HUES6 (cell line): ENCODE measurements at regions not wholly inside any gene's neighbourhood (a gene's known extent, or its start where the extent isn't known, plus 50 kb on each side); places are given as distances from the start of the nearest gene placed in this dataset.
"Not testable (repeated sequence)": the region's sequence is repeated elsewhere in the genome, so short reads cannot be mapped to it uniquely, and the experiment has no call there.

Experiments
- H3K27ac ChIP-seq: 2 replicates; pipeline ENCODE4 v1.7.0; 2013; ENCODE audit warnings: low read depth, mild to moderate bottlenecking, low read length, inconsistent platforms
- H3K27me3 ChIP-seq: 2 replicates; pipeline ENCODE4 v1.6.1; 2013; ENCODE audit warnings: low read length; ENCODE audit not compliant: control insufficient read depth, insufficient read depth
- H3K36me3 ChIP-seq: 2 replicates; pipeline ENCODE4 v1.6.1; 2013; ENCODE audit warnings: low read length; ENCODE audit not compliant: control insufficient read depth, insufficient read depth
- H3K4me1 ChIP-seq: 2 replicates; pipeline ENCODE4 v1.6.1; 2013; ENCODE audit warnings: low read length; ENCODE audit not compliant: control insufficient read depth, insufficient read depth
- H3K4me3 ChIP-seq: 2 replicates; pipeline ENCODE4 v1.5.1; 2013; ENCODE audit warnings: low read depth, low read length
- H3K9ac ChIP-seq: one replicate; pipeline ENCODE4 v1.6.1; 2013; ENCODE audit warnings: mild to moderate bottlenecking, low read length
- H3K9me3 ChIP-seq: 2 replicates; pipeline ENCODE4 v1.6.1; 2013; ENCODE audit warnings: low read depth, low read length; ENCODE audit not compliant: control insufficient read depth, insufficient read depth

DNA sequence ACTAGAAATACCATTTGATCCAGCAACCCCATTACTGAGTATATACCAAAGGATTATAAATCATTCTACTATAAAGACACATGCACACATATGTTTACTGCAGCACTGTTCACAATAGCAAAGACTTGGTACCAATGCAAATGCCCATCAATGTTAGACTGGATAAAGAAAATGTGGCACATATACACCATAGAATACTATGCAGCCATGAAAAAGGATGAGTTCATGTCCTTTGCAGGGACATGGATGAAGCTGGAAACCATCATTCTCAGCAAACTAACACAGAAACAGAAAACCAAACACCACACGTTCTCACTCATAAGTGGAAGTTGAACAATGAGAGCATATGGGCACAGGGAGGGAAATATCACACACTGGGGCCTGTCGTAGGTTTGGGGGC is 106.0 kb downstream of the SPATA18 start:
- H3K36me3 ChIP-seq, H3K9ac ChIP-seq, H3K4me3 ChIP-seq, H3K27me3 ChIP-seq, H3K27ac ChIP-seq, H3K4me1 ChIP-seq, H3K9me3 ChIP-seq: not testable (repeated sequence)

DNA sequence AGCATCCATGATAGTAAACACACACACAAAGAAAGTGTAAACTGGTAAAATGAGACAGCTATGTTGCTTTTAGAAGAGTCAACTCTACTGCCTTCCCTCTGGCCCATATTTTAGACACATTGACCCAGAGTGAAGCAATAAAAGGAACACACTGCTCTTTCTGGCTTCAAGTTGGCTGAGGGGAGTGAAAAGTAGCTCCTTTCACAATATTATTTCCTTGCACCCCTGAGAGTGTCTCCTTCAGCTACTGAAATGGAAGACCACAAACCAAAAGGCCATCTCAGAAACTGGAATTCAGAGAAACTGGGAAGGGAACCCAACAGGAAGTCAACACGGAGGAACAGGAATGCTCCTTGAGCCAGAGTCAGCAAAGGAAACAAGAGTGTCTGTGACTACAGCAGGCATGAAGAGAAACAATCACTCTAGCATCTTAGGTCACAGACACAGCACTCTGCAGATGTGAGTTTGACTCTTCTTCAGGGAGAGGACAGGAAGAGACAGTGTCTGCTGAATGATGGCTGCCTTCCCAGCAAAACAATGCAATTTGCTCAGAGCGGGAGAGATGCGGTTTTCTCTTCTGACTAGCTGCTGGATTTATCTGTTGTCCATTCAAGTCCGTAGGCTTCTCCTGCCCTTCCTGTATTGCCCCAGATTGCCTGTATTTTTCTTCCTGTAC is 106.7 kb downstream of the SPATA18 start:
- no peak overlapping the region for H3K27ac ChIP-seq
- no peaks in the 10 kb centered on the region for H3K4me1 ChIP-seq
- H3K4me3 ChIP-seq, result no peak overlapping the region
- no peaks in the 10 kb centered on the region for H3K36me3 ChIP-seq
- H3K9ac ChIP-seq, result no peak overlapping the region
- H3K9me3 ChIP-seq, result no peaks in the 10 kb centered on the region
- no peaks in the 10 kb centered on the region for H3K27me3 ChIP-seq

DNA sequence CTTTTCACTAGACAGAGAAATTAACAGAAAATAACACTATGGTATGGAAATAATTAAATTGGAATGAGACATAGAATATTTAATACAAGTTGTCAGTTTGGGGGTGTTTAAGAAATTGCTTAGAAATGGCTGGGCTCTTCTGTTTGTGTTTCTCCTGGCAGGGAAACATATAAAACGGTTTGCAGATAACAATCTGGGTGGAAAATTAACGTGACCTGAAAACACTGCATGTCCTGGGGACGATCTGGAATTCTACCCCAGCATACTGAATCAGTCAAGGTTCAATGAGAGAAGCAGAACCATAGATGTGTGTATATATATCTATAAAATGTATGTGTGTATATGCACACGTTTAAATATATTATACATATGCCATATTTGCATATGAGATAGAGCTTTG is 109.8 kb downstream of the SPATA18 start:
- Histone ChIP-seq H3K9ac (no peak overlapping the region), H3K27ac (no peak overlapping the region), H3K36me3 (no peaks in the 10 kb centered on the region), H3K4me3 (no peak overlapping the region), H3K9me3 (no peaks in the 10 kb centered on the region), H3K4me1 (no peaks in the 10 kb centered on the region), H3K27me3 (no peaks in the 10 kb centered on the region)

DNA sequence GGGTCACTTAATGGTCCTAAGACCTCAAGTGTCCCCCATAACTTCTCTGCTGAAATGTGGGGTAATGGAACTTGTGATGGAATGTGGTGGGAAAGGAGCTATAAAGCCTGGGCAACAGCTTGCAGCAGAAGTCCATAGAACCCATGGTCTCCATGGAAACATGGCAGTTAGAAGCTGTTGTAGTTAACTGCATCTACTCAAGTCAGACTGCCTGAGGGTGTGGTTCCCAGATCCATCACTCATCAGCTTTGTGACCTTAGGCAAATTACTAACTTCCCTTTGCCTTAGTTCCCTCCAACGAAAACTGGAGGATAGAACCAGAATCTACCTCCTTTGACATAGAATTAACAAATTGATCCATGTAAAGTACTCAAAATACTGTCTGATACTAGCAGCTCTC is 113.0 kb downstream of the SPATA18 start:
- H3K27me3 ChIP-seq, result no peaks in the 10 kb centered on the region
- H3K36me3 ChIP-seq, result no peaks in the 10 kb centered on the region
- H3K4me3 ChIP-seq, result no peak overlapping the region
- H3K27ac ChIP-seq, result no peak overlapping the region
- no peaks in the 10 kb centered on the region for H3K4me1 ChIP-seq
- H3K9me3 ChIP-seq, result no peaks in the 10 kb centered on the region
- no peak overlapping the region for H3K9ac ChIP-seq

DNA sequence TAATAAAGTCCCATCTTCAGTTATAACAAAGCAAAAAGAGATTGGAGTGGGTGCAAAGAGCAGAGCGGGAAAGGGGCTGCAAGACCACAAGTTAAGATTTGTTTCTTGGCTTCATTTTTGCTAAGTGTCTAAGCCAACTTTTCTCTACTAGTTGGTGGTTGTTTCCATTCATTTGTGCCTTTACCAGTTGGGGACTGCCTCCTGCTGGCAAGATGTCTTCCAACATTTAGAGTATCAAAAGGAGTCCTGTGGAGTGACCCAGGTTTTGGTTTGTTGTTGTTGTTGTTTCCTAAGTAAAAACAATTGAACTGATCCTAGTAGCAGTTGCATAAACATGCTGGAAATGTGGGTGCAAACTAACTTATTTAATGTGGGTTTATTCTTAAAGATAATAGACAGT is 121.1 kb downstream of the SPATA18 start:
- Histone ChIP-seq H3K4me3 (no peak overlapping the region), H3K9ac (no peak overlapping the region), H3K27me3 (no peaks in the 10 kb centered on the region), H3K9me3 (peaks cover 8% of the 10 kb centered on the region), H3K27ac (no peak overlapping the region), H3K4me1 (no peaks in the 10 kb centered on the region), H3K36me3 (no peaks in the 10 kb centered on the region)

DNA sequence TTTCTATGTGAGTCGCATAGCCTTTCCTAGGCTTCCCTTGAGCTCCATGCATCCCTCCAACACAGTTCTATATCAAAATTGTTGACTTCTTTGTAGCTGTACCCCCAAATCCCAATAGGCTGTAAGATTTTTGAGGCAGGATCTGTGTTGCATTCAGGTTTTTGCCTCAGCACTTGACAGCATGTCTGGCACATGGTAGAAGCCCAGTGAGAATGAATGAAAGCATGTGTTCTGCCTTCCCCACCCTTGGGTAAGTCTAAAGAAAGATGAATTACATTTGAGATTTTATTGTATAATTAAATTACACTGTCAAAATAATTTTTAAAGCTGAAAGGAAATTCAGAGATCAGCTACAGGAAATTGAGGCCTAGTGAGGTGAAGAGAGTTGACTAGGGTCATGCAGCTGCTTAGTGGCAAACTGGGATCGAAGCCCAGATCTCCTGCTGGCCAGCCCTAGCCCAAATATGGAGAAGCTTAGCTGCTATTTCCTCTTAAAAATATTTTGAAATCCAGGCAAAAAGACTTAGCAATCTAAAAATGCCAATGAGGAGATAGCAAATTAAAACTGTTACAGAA is 122.5 kb downstream of the SPATA18 start:
- H3K27me3 ChIP-seq, result no peaks in the 10 kb centered on the region
- no peaks in the 10 kb centered on the region for H3K4me1 ChIP-seq
- no peak overlapping the region for H3K27ac ChIP-seq
- no peak overlapping the region for H3K4me3 ChIP-seq
- H3K9ac ChIP-seq, result no peak overlapping the region
- H3K36me3 ChIP-seq, result no peaks in the 10 kb centered on the region
- peaks cover 8% of the 10 kb centered on the region for H3K9me3 ChIP-seq

DNA sequence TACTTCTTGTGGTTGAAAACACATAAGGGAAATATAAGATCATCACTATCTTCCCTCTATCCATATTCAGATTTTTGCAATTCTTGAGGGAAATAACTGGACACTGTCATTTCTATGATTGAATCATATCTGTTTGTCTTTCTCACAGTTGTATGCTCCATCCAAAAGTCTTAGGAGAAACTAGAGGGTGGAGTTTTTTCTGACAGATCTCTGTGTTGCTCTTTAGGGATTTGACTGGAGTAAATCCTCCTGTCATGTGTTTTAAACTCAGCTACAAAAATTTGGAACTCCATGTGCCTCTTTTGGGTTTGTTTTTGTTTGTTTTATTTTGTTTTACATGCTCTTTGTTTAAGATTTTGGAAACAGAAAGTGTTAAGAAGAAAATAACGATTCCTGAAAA is 136.5 kb downstream of the SPATA18 start:
- no peak overlapping the region for H3K9ac ChIP-seq
- no peaks in the 10 kb centered on the region for H3K4me1 ChIP-seq
- no peak overlapping the region for H3K4me3 ChIP-seq

DNA sequence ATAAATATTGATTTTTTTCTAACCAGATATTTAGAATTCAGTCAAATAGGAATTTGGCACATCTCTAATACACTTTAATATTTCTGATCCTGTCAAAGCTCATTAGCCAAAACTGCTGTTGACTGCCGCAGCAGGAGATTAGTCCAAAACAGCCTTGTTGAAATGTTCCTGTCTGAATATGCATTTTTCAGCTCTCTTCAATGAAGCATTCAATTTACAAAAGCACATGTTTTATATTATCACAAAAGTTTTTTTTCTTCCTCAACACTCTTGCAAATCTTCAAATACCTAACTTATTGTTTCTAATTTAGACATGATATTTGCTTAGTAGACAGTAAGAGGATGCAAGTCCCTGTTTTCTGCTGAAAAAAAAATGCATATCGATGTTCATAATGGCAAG is 140.9 kb downstream of the SPATA18 start:
- Histone ChIP-seq H3K9ac (no peak overlapping the region), H3K4me3 (no peak overlapping the region), H3K27me3 (no peaks in the 10 kb centered on the region), H3K4me1 (no peaks in the 10 kb centered on the region), H3K27ac (no peak overlapping the region), H3K9me3 (no peaks in the 10 kb centered on the region), H3K36me3 (no peaks in the 10 kb centered on the region)

More for the DNA sequence above, 136.5 kb downstream of the SPATA18 start:
- H3K36me3 ChIP-seq, result no peaks in the 10 kb centered on the region
- H3K27ac ChIP-seq, result no peak overlapping the region
- no peaks in the 10 kb centered on the region for H3K27me3 ChIP-seq
- no peaks in the 10 kb centered on the region for H3K9me3 ChIP-seq

DNA sequence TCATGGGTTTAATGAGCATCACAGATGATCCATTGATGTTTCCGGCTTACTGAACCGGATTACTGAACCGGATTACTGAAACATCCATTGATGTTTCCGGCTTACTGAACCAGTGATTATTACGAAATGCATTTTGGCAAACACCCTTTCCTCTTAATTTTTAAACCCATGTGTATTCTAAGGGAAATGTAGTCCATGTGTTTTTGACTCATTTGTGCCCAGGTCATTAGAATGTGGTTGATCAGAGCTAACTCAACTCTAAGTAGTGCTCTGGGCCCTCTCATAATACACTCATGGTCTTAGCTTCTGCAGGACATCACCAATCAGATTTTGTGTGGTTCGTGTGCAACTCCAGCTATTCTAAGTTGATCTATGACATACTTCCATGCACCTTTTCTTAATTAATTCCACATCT is 141.6 kb downstream of the SPATA18 start:
- H3K36me3 ChIP-seq, result no peaks in the 10 kb centered on the region

DNA sequence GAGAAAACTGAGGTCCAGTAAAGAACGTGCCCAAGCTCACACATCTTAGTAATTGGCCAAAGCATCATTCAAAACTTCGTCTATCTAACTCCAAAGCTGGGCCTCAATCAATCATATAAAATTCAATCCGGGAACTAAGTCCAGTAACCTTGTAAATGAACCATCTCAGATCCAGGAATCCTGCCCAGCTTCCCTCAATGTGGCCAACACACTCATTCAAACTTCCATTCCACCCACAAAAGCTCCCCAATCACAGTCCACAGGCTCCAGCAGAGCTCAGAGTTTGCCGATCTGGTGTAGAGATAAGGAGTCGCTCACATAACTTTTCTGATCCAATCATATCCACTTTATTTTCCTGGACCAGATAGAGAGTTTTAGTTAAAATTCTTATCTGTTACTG is 144.8 kb downstream of the SPATA18 start:
- no peak overlapping the region for H3K4me3 ChIP-seq
- H3K4me1 ChIP-seq, result peaks cover 17% of the 10 kb centered on the region
- H3K36me3 ChIP-seq, result no peaks in the 10 kb centered on the region
- no peaks in the 10 kb centered on the region for H3K27me3 ChIP-seq
- H3K27ac ChIP-seq, result no peak overlapping the region
- H3K9me3 ChIP-seq, result no peaks in the 10 kb centered on the region
- H3K9ac ChIP-seq, result no peak overlapping the region

More for the DNA sequence above, 141.6 kb downstream of the SPATA18 start:
- no peaks in the 10 kb centered on the region for H3K27me3 ChIP-seq
- no peak overlapping the region for H3K4me3 ChIP-seq
- H3K9ac ChIP-seq, result no peak overlapping the region
- no peak overlapping the region for H3K27ac ChIP-seq
- H3K9me3 ChIP-seq, result no peaks in the 10 kb centered on the region
- H3K4me1 ChIP-seq, result no peaks in the 10 kb centered on the region

DNA sequence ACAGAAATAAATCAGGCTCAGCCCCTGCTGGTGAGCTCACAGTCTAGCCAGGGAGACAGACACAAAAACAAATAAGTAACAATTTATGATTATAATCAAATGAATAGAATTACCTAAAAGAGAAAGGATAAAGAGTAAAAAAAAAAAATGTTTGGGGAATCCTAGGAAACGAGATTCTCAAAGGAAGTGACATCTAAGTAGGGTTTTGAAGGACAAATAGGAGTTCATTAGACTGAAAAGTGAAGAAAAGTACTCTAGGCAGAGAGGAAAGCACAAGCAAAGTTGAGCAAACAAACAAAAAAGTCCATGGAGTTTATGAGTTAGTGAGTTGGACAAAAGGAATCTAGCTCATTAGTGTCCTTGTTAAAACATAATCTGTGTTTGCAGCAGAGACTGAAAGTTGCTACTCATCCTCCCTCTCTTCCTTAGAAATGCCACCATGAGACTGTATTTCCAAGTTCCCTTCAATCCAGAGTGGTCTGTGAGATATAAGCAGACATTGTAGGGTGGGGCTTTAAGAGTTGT is 145.6 kb downstream of the SPATA18 start:
- peaks cover 17% of the 10 kb centered on the region for H3K4me1 ChIP-seq
- H3K27me3 ChIP-seq, result no peaks in the 10 kb centered on the region
- no peak overlapping the region for H3K27ac ChIP-seq
- H3K36me3 ChIP-seq, result no peaks in the 10 kb centered on the region
- H3K9ac ChIP-seq, result no peak overlapping the region
- no peaks in the 10 kb centered on the region for H3K9me3 ChIP-seq
- no peak overlapping the region for H3K4me3 ChIP-seq
